ENCODE measurements at regions not wholly inside any gene's neighbourhood (a gene's known extent, or its start where the extent isn't known, plus 50 kb on each side); places are given as distances from the start of the nearest gene placed in this dataset.

DNA sequence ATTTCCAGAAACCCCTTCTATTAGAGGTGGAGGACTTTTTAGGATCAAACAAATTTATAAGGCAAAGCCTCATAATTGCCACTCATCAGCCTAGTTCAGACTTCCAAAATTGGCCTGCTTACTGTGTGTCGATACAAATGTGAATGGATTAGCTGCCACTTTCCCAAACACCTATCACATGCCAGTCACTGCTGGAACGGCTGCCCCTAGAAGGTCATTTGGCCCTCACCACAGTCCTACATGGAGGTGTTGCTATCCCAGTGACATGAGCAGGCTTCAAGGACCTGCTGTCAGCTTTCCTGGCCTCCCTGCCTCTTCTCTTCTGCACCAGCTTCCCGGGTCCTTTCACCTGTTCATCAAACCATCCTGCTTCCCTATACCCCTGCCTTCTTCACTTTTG is 279.2 kb upstream of the SKOR2 start:
- 46 to 72% (median 61%) methylated on average over 3 of the region's 3 CpGs for WGBS, 3 donors
- DNase-seq = no peak
- Histone ChIP-seq H3K27ac (no peak overlapping the region), H3K9me3 (no peaks in the 10 kb centered on the region), H3K4me1 (no peaks in the 10 kb centered on the region), H3K27me3 (ENCODE audit: insufficient read depth in 3 of 3, low read length in 2 of 3) (peaks cover 4 to 37% (median 6%) of the 10 kb centered on the region in 3 donors), H3K36me3 (ENCODE audit: insufficient read depth in 1 of 2, low read depth in 1 of 2) (no peaks in the 10 kb centered on the region), H3K4me3 (no peak overlapping the region)
- ATAC-seq = no peak
- intact Hi-C loops (cut with DNase I) = no loop called here
- TF ChIP-seq, protein P1, sequence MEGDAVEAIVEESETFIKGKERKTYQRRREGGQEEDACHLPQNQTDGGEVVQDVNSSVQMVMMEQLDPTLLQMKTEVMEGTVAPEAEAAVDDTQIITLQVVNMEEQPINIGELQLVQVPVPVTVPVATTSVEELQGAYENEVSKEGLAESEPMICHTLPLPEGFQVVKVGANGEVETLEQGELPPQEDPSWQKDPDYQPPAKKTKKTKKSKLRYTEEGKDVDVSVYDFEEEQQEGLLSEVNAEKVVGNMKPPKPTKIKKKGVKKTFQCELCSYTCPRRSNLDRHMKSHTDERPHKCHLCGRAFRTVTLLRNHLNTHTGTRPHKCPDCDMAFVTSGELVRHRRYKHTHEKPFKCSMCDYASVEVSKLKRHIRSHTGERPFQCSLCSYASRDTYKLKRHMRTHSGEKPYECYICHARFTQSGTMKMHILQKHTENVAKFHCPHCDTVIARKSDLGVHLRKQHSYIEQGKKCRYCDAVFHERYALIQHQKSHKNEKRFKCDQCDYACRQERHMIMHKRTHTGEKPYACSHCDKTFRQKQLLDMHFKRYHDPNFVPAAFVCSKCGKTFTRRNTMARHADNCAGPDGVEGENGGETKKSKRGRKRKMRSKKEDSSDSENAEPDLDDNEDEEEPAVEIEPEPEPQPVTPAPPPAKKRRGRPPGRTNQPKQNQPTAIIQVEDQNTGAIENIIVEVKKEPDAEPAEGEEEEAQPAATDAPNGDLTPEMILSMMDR (IDR thresholded peaks at IDR 0.05) = no peak

DNA sequence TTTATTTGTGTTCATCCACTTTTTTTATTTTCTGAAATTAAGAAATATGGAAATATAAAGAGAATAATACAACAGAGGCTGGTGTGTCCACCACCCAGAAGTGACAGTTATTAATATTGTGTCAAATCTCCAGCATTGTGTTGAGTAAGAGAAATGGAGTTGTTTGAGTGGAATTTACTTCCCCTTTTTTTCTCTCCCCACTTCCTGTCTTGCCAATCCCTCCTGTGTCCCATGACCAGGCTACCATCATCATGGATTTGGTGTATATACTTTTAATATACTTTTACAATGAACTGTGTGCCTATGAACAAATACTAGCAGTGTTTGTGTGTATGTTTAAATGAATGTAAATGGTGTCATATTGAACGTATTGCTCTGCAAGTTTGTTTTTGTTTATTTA is 276.9 kb upstream of the SKOR2 start:
- ATAC-seq (no peak), DNase-seq (no peak)
- H3K9me3 ChIP-seq = no peaks in the 10 kb centered on the region
- TF ChIP-seq, protein P1 (IDR thresholded peaks at IDR 0.05) = no peak
- peaks cover 4 to 41% (median 6%) of the 10 kb centered on the region in 3 donors for H3K27me3 ChIP-seq (ENCODE audit: insufficient read depth in 3 of 3, low read length in 2 of 3)
- H3K4me3 ChIP-seq = no peak overlapping the region
- WGBS, 3 donors = 78 to 87% (median 80%) methylated on average over 1 of the region's 1 CpG
- intact Hi-C loops (cut with DNase I) = no loop called here
- H3K27ac ChIP-seq = no peak overlapping the region
- H3K36me3 ChIP-seq (ENCODE audit: insufficient read depth in 1 of 2, low read depth in 1 of 2) = no peaks in the 10 kb centered on the region
- H3K4me1 ChIP-seq = no peaks in the 10 kb centered on the region

DNA sequence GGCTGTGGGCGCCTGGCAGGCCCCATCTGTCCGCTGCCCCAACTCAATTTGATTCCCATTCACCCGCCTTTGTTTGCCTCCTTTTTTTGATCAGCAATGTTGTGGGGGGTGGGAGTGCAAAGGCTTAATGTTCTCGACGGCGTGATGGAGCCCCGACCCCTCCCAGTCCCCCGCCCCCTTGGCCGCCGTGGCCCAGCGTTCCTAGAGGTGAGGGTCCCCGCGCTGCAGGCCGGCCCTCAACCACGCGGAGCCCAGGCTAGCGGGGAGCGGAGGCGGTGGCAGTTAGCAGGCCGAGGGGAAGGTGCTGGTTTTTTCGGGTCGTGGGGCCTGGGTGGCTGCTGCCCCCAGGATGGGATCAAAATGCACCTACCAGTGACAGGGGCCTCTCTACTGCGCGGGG is 274.7 kb upstream of the SKOR2 start:
- H3K4me3 ChIP-seq = no peak overlapping the region
- DNase-seq (no peak), ATAC-seq (no peak)
- H3K27ac ChIP-seq = no peak overlapping the region
- TF ChIP-seq, protein P1 (IDR thresholded peaks at IDR 0.05) = no peak
- 43 to 52% (median 47%) methylated on average over 24 of the region's 24 CpGs for WGBS, 3 donors
- no peaks in the 10 kb centered on the region for H3K36me3 ChIP-seq (ENCODE audit: insufficient read depth in 1 of 2, low read depth in 1 of 2)
- no peaks in the 10 kb centered on the region for H3K4me1 ChIP-seq
- intact Hi-C loops (cut with DNase I) = no loop called here
- peaks cover 0 to 23% (median 6%) of the 10 kb centered on the region in 3 donors for H3K27me3 ChIP-seq (ENCODE audit: insufficient read depth in 3 of 3, low read length in 2 of 3)
- H3K9me3 ChIP-seq = no peaks in the 10 kb centered on the region

DNA sequence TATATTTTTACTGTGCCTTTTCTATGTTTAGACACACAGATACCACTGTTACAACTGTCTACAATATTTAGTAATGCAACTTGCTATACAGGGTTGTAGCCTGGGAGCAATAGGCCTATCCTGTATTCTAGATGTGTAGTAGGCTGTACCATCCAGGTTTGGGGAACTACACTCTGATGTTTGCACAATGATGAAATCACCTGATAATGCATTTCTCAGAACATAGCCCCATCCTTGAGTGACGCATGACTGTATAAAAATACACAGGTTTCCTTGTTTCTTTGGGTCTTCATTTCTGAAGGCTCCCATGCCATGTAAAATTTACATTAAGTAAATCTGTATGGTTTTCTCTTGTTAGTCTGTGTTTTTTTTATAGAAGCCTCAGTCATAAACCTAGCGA is 270.9 kb upstream of the SKOR2 start:
- H3K27me3 ChIP-seq (ENCODE audit: insufficient read depth in 3 of 3, low read length in 2 of 3) = peaks cover 0 to 13% (median 6%) of the 10 kb centered on the region in 3 donors

DNA sequence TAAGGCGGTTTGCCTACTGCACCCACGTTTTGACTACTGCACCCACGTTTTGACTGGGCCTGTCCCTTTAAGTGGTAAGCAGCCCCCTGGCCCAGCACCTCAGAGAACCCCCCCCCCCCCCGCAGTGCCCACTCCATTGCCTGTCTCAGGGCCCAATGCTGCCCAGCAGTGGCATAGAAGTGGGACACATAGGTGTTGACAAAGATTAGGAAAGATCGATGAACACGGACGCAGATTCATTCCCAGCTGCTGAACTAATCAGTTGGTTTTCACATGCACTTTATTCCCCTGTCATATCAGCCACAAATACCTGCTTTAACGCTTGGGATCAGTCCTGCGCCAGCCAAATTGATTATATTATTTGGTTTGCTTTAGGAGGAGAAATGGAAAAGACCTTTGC is 268.8 kb upstream of the SKOR2 start:
- no peaks in the 10 kb centered on the region for H3K36me3 ChIP-seq (ENCODE audit: insufficient read depth in 1 of 2, low read depth in 1 of 2)
- DNase-seq (no peak), ATAC-seq (no peak)
- TF ChIP-seq, protein P1 (IDR thresholded peaks at IDR 0.05) = no peak
- no peak overlapping the region for H3K4me3 ChIP-seq
- no peaks in the 10 kb centered on the region for H3K4me1 ChIP-seq
- WGBS, 3 donors = 75 to 78% (median 76%) methylated on average over 9 of the region's 9 CpGs
- no peaks in the 10 kb centered on the region for H3K9me3 ChIP-seq
- intact Hi-C loops (cut with DNase I) = no loop called here
- no peak overlapping the region for H3K27ac ChIP-seq
- H3K27me3 ChIP-seq (ENCODE audit: insufficient read depth in 3 of 3, low read length in 2 of 3) = peaks cover 0 to 9% (median 3%) of the 10 kb centered on the region in 3 donors

More for the DNA sequence above, 270.9 kb upstream of the SKOR2 start:
- TF ChIP-seq, protein P1 (IDR thresholded peaks at IDR 0.05) = no peak
- Histone ChIP-seq H3K4me3 (no peak overlapping the region), H3K36me3 (ENCODE audit: insufficient read depth in 1 of 2, low read depth in 1 of 2) (no peaks in the 10 kb centered on the region), H3K9me3 (no peaks in the 10 kb centered on the region), H3K27ac (no peak overlapping the region), H3K4me1 (no peaks in the 10 kb centered on the region)
- ATAC-seq = no peak
- WGBS, 3 donors = 91 to 96% (median 95%) methylated on average over 2 of the region's 2 CpGs
- DNase-seq = no peak
- intact Hi-C loops (cut with DNase I) = no loop called here

Data from psoas muscle (tissue), 7 donors.